ENCODE measurements at regions not wholly inside any gene's neighbourhood (a gene's known extent, or its start where the extent isn't known, plus 50 kb on each side); places are given as distances from the start of the nearest gene placed in this dataset.

DNA sequence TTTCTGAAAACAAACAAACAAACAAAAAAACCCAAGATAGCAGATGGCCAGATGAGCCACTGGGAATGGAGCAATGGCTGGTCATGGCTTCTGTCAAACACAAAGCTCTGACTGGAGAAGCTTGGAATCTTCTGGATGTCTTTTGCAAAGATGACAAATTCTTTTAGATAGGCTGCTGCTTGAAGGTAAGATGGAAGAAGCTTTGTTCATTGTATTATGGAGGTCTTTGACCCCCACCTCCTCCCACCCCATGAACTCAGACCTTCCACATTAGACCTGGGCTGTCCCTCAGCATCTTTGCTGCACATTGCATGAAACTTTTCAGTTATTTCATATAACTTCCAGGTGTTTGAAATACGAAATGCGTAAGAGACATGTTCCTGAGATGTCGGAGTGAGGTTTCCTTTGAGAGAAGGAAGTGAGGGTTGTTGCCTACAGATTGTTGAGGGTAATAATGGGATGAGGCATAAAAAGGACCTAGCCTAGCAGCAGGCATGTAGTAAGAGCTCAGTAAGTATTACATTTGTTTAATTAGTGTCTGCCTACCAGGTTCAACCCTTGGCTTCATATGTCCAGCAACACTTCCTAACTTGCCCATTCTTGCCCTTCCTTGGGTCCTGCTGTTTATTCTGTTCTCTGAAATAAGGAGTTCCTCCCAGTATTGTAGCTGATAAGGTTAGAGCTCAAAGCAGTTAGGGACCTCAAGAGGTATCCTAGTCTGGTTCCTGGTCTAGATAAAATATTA is 51.4 kb upstream of the IER3 start:
- H3K9me1 ChIP-seq (ENCODE audit: control insufficient read depth, insufficient read depth, low read length), result no peaks in the 10 kb centered on the region
- peak overlapping the region; percentile 66 for H2AFZ ChIP-seq (ENCODE audit: low read depth, low read length)
- peaks cover 2 to 34% of the 10 kb centered on the region in 2 experiments for H3K4me1 ChIP-seq (replicated peaks in 1 of 2; ENCODE audit: control insufficient read depth in 2 of 2, insufficient read depth in 2 of 2, low read length in 2 of 2)
- no peaks in the 10 kb centered on the region for H3K9me3 ChIP-seq (replicated peaks; ENCODE audit: control insufficient read depth, insufficient read depth, low read depth, low read length)
- H3K4me2 ChIP-seq (ENCODE audit: insufficient read depth, low read length), result peak overlapping the region; percentile 9; the same call in 1 of the 2 replicates
- H3K27me3 ChIP-seq (ENCODE audit: control insufficient read depth in 2 of 2, insufficient read depth in 2 of 2, low read length in 2 of 2), result no peaks in the 10 kb centered on the region
- H3K9ac ChIP-seq (ENCODE audit: insufficient read depth in 1 of 2, low read depth in 2 of 2, low read length in 2 of 2), result no peak overlapping the region
- peak; percentile 27; the same call in 2 of the 3 replicates for ATAC-seq
- FAIRE-seq, result no peak
- 0 out of 2 replicates have a peak, but pooled peaks have one; percentile 25 for TF ChIP-seq GABPA (tag; conservative IDR thresholded peaks at IDR 0.05; ENCODE audit: low read depth)
- TF ChIP-seq MEF2D (tag; conservative IDR thresholded peaks at IDR 0.05; ENCODE audit: low read depth), result 0 out of 2 replicates have a peak, but pooled peaks have one; percentile 34
- 0 out of 2 replicates have a peak, but pooled peaks have one; percentile 6 for TF ChIP-seq DIDO1 (tag; IDR thresholded peaks at IDR 0.05; ENCODE audit: low read depth)
- TF ChIP-seq KLF6 (CRISPR knock-in tag; IDR thresholded peaks at IDR 0.05; ENCODE audit: borderline replicate concordance), result peak; percentile 32; the same call in 1 of the 2 replicates
- 0 out of 2 replicates have a peak, but pooled peaks have one; percentile 62 for TF ChIP-seq ZNF583 (CRISPR knock-in tag; IDR thresholded peaks at IDR 0.05)
- peak; percentile 30 for TF ChIP-seq CXXC5 (CRISPR knock-in tag; IDR thresholded peaks at IDR 0.05)
- peak; percentile 70; the same call in 1 of the 2 replicates for TF ChIP-seq DMBX1 (CRISPR knock-in tag; IDR thresholded peaks at IDR 0.05; ENCODE audit: borderline replicate concordance)
- TF ChIP-seq CBFA2T3 (IDR thresholded peaks at IDR 0.05), result peak; percentile 7; the same call in 1 of the 2 replicates
- TF ChIP-seq, protein P1, sequence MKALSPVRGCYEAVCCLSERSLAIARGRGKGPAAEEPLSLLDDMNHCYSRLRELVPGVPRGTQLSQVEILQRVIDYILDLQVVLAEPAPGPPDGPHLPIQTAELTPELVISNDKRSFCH (CRISPR knock-in tag; IDR thresholded peaks at IDR 0.05), result no peak
- TF ChIP-seq, protein P1 (tag; IDR thresholded peaks at IDR 0.05), result peak; percentile 58; the same call in 1 of the 2 replicates
- 0 out of 2 replicates have a peak, but pooled peaks have one; percentile 16 for TF ChIP-seq SMAD4 (CRISPR knock-in tag; conservative IDR thresholded peaks at IDR 0.05)
- peak; percentile 53; the same call in 1 of the 2 replicates for TF ChIP-seq TCF3 (CRISPR knock-in tag; IDR thresholded peaks at IDR 0.05)
- TF ChIP-seq ATF6 (CRISPR knock-in tag; IDR thresholded peaks at IDR 0.05), result no peak
- no peak for TF ChIP-seq HDAC8 (tag; IDR thresholded peaks at IDR 0.05)
- TF ChIP-seq ZC3H4 (CRISPR knock-in tag; IDR thresholded peaks at IDR 0.05; ENCODE audit: borderline replicate concordance), result no peak
- H3K4me3 ChIP-seq, result no peak overlapping the region
- WGBS (ENCODE audit: insufficient coverage, low coverage, missing lambda C conversion rate), result 46% methylated on average over 3 of the region's 3 CpGs
- no peaks in the 10 kb centered on the region for H4K20me1 ChIP-seq (replicated peaks; ENCODE audit: control insufficient read depth, insufficient read depth, low read length)
- H3K79me2 ChIP-seq (ENCODE audit: control insufficient read depth, insufficient read depth, low read length), result no peaks in the 10 kb centered on the region
- BruUV-seq (replicated peaks), result no TSS peak
- CTCF ChIA-PET (ENCODE audit: low intra/inter-chr PET ratio), result no interaction called here
- H3K27ac ChIP-seq (ENCODE audit: extremely low read depth, low read depth, low read length), result 0 out of 3 replicates have a peak overlapping the region, but pooled peaks have one; percentile 26
- intact Hi-C loops (cut with micrococcal nuclease), result no loop called here
- POLR2A ChIA-PET, result interaction anchor here (0.6 to 3.1 kb wide), 10 partner anchors 9 to 117 kb away, joined by 3 to 16 read pairs (median 4); no protein-coding TSS in a partner anchor
- in situ Hi-C loops (cut with MboI), result no loop called here
- H3K36me3 ChIP-seq (ENCODE audit: control insufficient read depth, insufficient read depth, low read length), result no peaks in the 10 kb centered on the region
- DNase-seq (ENCODE audit: extremely low read depth in 1 of 4, low spot score in 3 of 4), result no peak

Measured in K562 (cell line).